Naive thymus-derived CD4-positive, alpha-beta T cell (primary cell): ENCODE measurements at regions not wholly inside any gene's neighbourhood (a gene's known extent, or its start where the extent isn't known, plus 50 kb on each side); places are given as distances from the start of the nearest gene placed in this dataset.
"Not testable (repeated sequence)": the region's sequence is repeated elsewhere in the genome, so short reads cannot be mapped to it uniquely, and the experiment has no call there.

ENCODE experiments used
- ATAC-seq: fragments of 150-1000 bp; cut with Tn5 transposase; 2 replicates; pipeline ENCODE4 v1.10.0; 2021; ENCODE audit warnings: mild to moderate bottlenecking, moderate library complexity
- CTCF ChIA-PET: fragments of 350-600 bp; sonication (Branson Sonifier 250); formaldehyde crosslinking; loops from one replicate; lab custom pipeline; 2021; ENCODE audit warnings: antibody characterized with exemption; lab: Charles Lee
- POLR2A ChIA-PET: fragments of 350-600 bp; sonication (Branson Sonifier 250); formaldehyde crosslinking; loops from one replicate; lab custom pipeline; 2021; ENCODE audit warnings: antibody characterized with exemption, inconsistent platforms; lab: Charles Lee
- DNase-seq, 9 donors: peaks; one replicate each; pipeline versions ENCODE4 v3.0.0 to v3.0.0-alpha.2; 2020 to 2022; ENCODE audit warnings: mixed read lengths in 1 of 9
- H3K27ac ChIP-seq: one replicate; pipeline ENCODE4 v1.7.0; 2013; ENCODE audit warnings: mild to moderate bottlenecking, low read depth, low read length, moderate library complexity
- H3K27me3 ChIP-seq, 2 donors: one replicate each; pipeline ENCODE4 v1.7.0; 2013; ENCODE audit warnings: low read length in 2 of 2, mild to moderate bottlenecking in 2 of 2, moderate library complexity in 2 of 2; ENCODE audit not compliant: control insufficient read depth in 2 of 2, insufficient read depth in 2 of 2
- H3K36me3 ChIP-seq, 3 experiments: 1 replicate in 2 of 3; 2 replicates in 1 of 3; pipeline ENCODE4 v1.7.0; 2013; ENCODE audit warnings: low read length in 3 of 3, mild to moderate bottlenecking in 3 of 3, moderate library complexity in 1 of 3; ENCODE audit not compliant: insufficient read depth in 3 of 3, control insufficient read depth in 2 of 3
- H3K4me1 ChIP-seq, 2 donors: one replicate each; pipeline ENCODE4 v1.7.0; 2013; ENCODE audit warnings: low read length in 2 of 2, mild to moderate bottlenecking in 2 of 2, moderate library complexity in 1 of 2; ENCODE audit not compliant: control insufficient read depth in 2 of 2, insufficient read depth in 2 of 2
- H3K4me3 ChIP-seq: 2 replicates; pipeline ENCODE4 v1.7.0; 2013; ENCODE audit warnings: mild to moderate bottlenecking, low read length
- H3K9me3 ChIP-seq, 3 experiments: 1 replicate in 2 of 3; 2 replicates in 1 of 3; pipeline ENCODE4 v1.7.0; 2013; ENCODE audit warnings: low read length in 3 of 3; ENCODE audit not compliant: control insufficient read depth in 2 of 3
- H3K27ac Mint-ChIP-seq, 9 donors: one replicate each; pipeline ENCODE4 v1.8.0; 2020 to 2022; ENCODE audit warnings: mixed read lengths in 9 of 9, mild to moderate bottlenecking in 8 of 9, moderate library complexity in 5 of 9, inconsistent platforms in 2 of 9
- H3K27me3 Mint-ChIP-seq, 5 donors: one replicate each; pipeline ENCODE4 v1.8.0; 2021 to 2022; ENCODE audit warnings: mixed read lengths in 5 of 5, mild to moderate bottlenecking in 1 of 5
- H3K36me3 Mint-ChIP-seq, 5 donors: one replicate each; pipeline ENCODE4 v1.8.0; 2020 to 2022; ENCODE audit warnings: mixed read lengths in 5 of 5, mild to moderate bottlenecking in 3 of 5, inconsistent platforms in 1 of 5
- H3K4me1 Mint-ChIP-seq, 7 donors: one replicate each; pipeline ENCODE4 v1.8.0; 2020 to 2022; ENCODE audit warnings: mixed read lengths in 7 of 7, mild to moderate bottlenecking in 3 of 7, inconsistent platforms in 1 of 7
- H3K4me3 Mint-ChIP-seq, 10 donors: one replicate each; pipeline ENCODE4 v1.8.0; 2020 to 2022; ENCODE audit warnings: mild to moderate bottlenecking in 10 of 10, mixed read lengths in 10 of 10, moderate library complexity in 6 of 10, inconsistent platforms in 2 of 10
- H3K9me3 Mint-ChIP-seq, 11 donors: one replicate each; pipeline ENCODE4 v1.8.0; 2020 to 2022; ENCODE audit warnings: mixed read lengths in 11 of 11, mild to moderate bottlenecking in 4 of 11, inconsistent platforms in 1 of 11, moderate library complexity in 1 of 11
- intact Hi-C, 2 donors: fragments of 100-400 bp; cut with micrococcal nuclease; formaldehyde crosslinking; loops; one replicate each; pipeline ENCODE4 v1.15.1; 2023

GRCh38 chr4:173459857-173460256 lies 60.9 kb upstream of the SCRG1 start:
- DNase-seq = no peak
- intact Hi-C loops = no loop called here
- Mint-ChIP-seq H3K27ac (no peak overlapping the region), H3K27me3 (peaks cover 0 to 5% (median 3%) of the 10 kb centered on the region in 5 donors), H3K9me3 (no peaks in the 10 kb centered on the region), H3K36me3 (peaks cover 0 to 3% (median 0%) of the 10 kb centered on the region in 5 donors), H3K4me3 (no peak overlapping the region), H3K4me1 (no peaks in the 10 kb centered on the region)
- Histone ChIP-seq H3K4me1 (no peaks in the 10 kb centered on the region), H3K36me3 (no peaks in the 10 kb centered on the region), H3K9me3 (no peaks in the 10 kb centered on the region), H3K27me3 (no peaks in the 10 kb centered on the region), H3K27ac (no peak overlapping the region), H3K4me3 (no peak overlapping the region)
- no peak for ATAC-seq
- ChIA-PET CTCF (no interaction called here), POLR2A (no interaction called here)

- Histone ChIP-seq H3K36me3 (no peaks in the 10 kb centered on the region), H3K27me3 (no peaks in the 10 kb centered on the region), H3K4me3 (no peak overlapping the region), H3K4me1 (no peaks in the 10 kb centered on the region), H3K27ac (no peak overlapping the region), H3K9me3 (no peaks in the 10 kb centered on the region)
- no peaks in the 10 kb centered on the region for H3K4me1 Mint-ChIP-seq
- no peak overlapping the region for H3K4me3 Mint-ChIP-seq
- no peaks in the 10 kb centered on the region for H3K9me3 Mint-ChIP-seq
- intact Hi-C loops = no loop called here
- ChIA-PET POLR2A (no interaction called here), CTCF (interaction anchor here (1.1 kb wide), 1 partner anchor 37 kb away, joined by 6 read pairs; no protein-coding TSS in a partner anchor)
- peaks cover 0 to 3% (median 0%) of the 10 kb centered on the region in 5 donors for H3K36me3 Mint-ChIP-seq
- no peak overlapping the region for H3K27ac Mint-ChIP-seq
- ATAC-seq (no peak), DNase-seq (no peak)
- peaks cover 0 to 13% (median 4%) of the 10 kb centered on the region in 5 donors for H3K27me3 Mint-ChIP-seq
Observed at GRCh38 chr4:173457893-173458292, 59.0 kb upstream of the SCRG1 start.

GRCh38 chr4:173451435-173451834 lies 52.5 kb upstream of the SCRG1 start:
- ChIA-PET POLR2A (interaction anchor here (0.8 kb wide), 1 partner anchor 14 kb away, joined by 3 read pairs; no protein-coding TSS in a partner anchor), CTCF (interaction anchor here (1.3 kb wide), 1 partner anchor 132 kb away, joined by 3 read pairs; no protein-coding TSS in a partner anchor)
- H3K4me1 ChIP-seq, ATAC-seq, H3K36me3 Mint-ChIP-seq, H3K9me3 Mint-ChIP-seq, H3K36me3 ChIP-seq, H3K4me1 Mint-ChIP-seq, H3K9me3 ChIP-seq, intact Hi-C loops, H3K4me3 ChIP-seq, H3K27me3 ChIP-seq, H3K27ac ChIP-seq, H3K4me3 Mint-ChIP-seq, DNase-seq, H3K27ac Mint-ChIP-seq: not testable (repeated sequence)
- H3K27me3 Mint-ChIP-seq = peaks cover 0 to 13% (median 4%) of the 10 kb centered on the region in 5 donors

GRCh38 chr4:173450281-173450680 lies 51.4 kb upstream of the SCRG1 start:
- ATAC-seq = no peak
- Mint-ChIP-seq H3K4me1 (peaks cover 0 to 9% (median 0%) of the 10 kb centered on the region in 7 donors), H3K9me3 (no peaks in the 10 kb centered on the region), H3K36me3 (no peaks in the 10 kb centered on the region), H3K27ac (no peak overlapping the region), H3K27me3 (peaks cover 0 to 13% (median 0%) of the 10 kb centered on the region in 5 donors), H3K4me3 (no peak overlapping the region)
- Histone ChIP-seq H3K27ac (no peak overlapping the region), H3K9me3 (no peaks in the 10 kb centered on the region), H3K27me3 (no peaks in the 10 kb centered on the region), H3K36me3 (no peaks in the 10 kb centered on the region), H3K4me3 (no peak overlapping the region), H3K4me1 (no peaks in the 10 kb centered on the region)
- DNase-seq = no peak
- POLR2A ChIA-PET = no interaction called here
- CTCF ChIA-PET = interaction anchor here (0.9 to 1.3 kb wide), 2 partner anchors 24 to 131 kb away, joined by 3 read pairs; no protein-coding TSS in a partner anchor
- intact Hi-C loops = no loop called here

GRCh38 chr4:173449380-173449717 lies 50.4 kb upstream of the SCRG1 start:
- ATAC-seq (no peak), DNase-seq (no peak)
- Mint-ChIP-seq H3K4me3 (no peak overlapping the region), H3K9me3 (no peaks in the 10 kb centered on the region), H3K4me1 (peaks cover 0 to 9% (median 0%) of the 10 kb centered on the region in 7 donors), H3K27me3 (peaks cover 0 to 9% (median 0%) of the 10 kb centered on the region in 5 donors), H3K27ac (no peak overlapping the region), H3K36me3 (peaks cover 0 to 4% (median 0%) of the 10 kb centered on the region in 5 donors)
- no peaks in the 10 kb centered on the region for H3K36me3 ChIP-seq
- H3K27ac ChIP-seq = no peak overlapping the region
- no peaks in the 10 kb centered on the region for H3K27me3 ChIP-seq
- intact Hi-C loops = no loop called here
- CTCF ChIA-PET = no interaction called here
- H3K9me3 ChIP-seq = no peaks in the 10 kb centered on the region
- H3K4me3 ChIP-seq = no peak overlapping the region
- no peaks in the 10 kb centered on the region for H3K4me1 ChIP-seq
- POLR2A ChIA-PET = no interaction called here

- no peak overlapping the region for H3K27ac Mint-ChIP-seq
- no peaks in the 10 kb centered on the region for H3K27me3 ChIP-seq
- DNase-seq (no peak), ATAC-seq (no peak)
- peaks cover 0 to 9% (median 0%) of the 10 kb centered on the region in 7 donors for H3K4me1 Mint-ChIP-seq
- peaks cover 0 to 4% (median 0%) of the 10 kb centered on the region in 5 donors for H3K27me3 Mint-ChIP-seq
- H3K36me3 Mint-ChIP-seq = peaks cover 0 to 7% (median 2%) of the 10 kb centered on the region in 5 donors
- no peak overlapping the region for H3K4me3 ChIP-seq
- peaks cover 0 to 1% (median 0%) of the 10 kb centered on the region in 11 donors for H3K9me3 Mint-ChIP-seq
- ChIA-PET POLR2A (no interaction called here), CTCF (no interaction called here)
- intact Hi-C loops = no loop called here
- no peak overlapping the region for H3K27ac ChIP-seq
- H3K36me3 ChIP-seq = no peaks in the 10 kb centered on the region
- H3K9me3 ChIP-seq = no peaks in the 10 kb centered on the region
- no peaks in the 10 kb centered on the region for H3K4me1 ChIP-seq
- no peak overlapping the region for H3K4me3 Mint-ChIP-seq
Observed at GRCh38 chr4:173448608-173449379, 49.9 kb upstream of the SCRG1 start.
